ENCODE measurements at regions not wholly inside any gene's neighbourhood (a gene's known extent, or its start where the extent isn't known, plus 50 kb on each side); places are given as distances from the start of the nearest gene placed in this dataset.

- no peaks in the 10 kb centered on the region for H3K4me1 Mint-ChIP-seq
- peaks cover 0 to 1% (median 0%) of the 10 kb centered on the region in 3 donors for H3K27me3 Mint-ChIP-seq (ENCODE audit: low read depth in 3 of 3)
- no peak overlapping the region for H3K27ac Mint-ChIP-seq
- H3K36me3 Mint-ChIP-seq: no peaks in the 10 kb centered on the region
- peaks cover 15 to 43% (median 21%) of the 10 kb centered on the region in 6 donors for H3K9me3 Mint-ChIP-seq
- no peak overlapping the region for H3K4me3 Mint-ChIP-seq
- DNase-seq: no peak
These were observed 131.0 kb upstream of the ZNF91 start for GRCh38 chr19:23526302-23526701.

- DNase-seq: no peak
- Mint-ChIP-seq H3K27ac (no peak overlapping the region), H3K4me1 (no peaks in the 10 kb centered on the region), H3K27me3 (ENCODE audit: low read depth in 3 of 3) (peaks cover 0 to 1% (median 0%) of the 10 kb centered on the region in 3 donors), H3K36me3 (no peaks in the 10 kb centered on the region), H3K4me3 (no peak overlapping the region), H3K9me3 (peaks cover 12 to 45% (median 17%) of the 10 kb centered on the region in 6 donors)
These were observed 130.1 kb upstream of the ZNF91 start for GRCh38 chr19:23525276-23525852.

GRCh38 chr19:23523863-23524262 lies 128.6 kb upstream of the ZNF91 start:
- Mint-ChIP-seq H3K27me3 (ENCODE audit: low read depth in 3 of 3) (peaks cover 0 to 1% (median 0%) of the 10 kb centered on the region in 3 donors), H3K27ac (no peak overlapping the region), H3K9me3 (peaks cover 15 to 56% (median 19%) of the 10 kb centered on the region in 6 donors), H3K4me1 (no peaks in the 10 kb centered on the region), H3K4me3 (no peak overlapping the region), H3K36me3 (no peaks in the 10 kb centered on the region)
- no peak for DNase-seq

GRCh38 chr19:23522431-23522830 lies 127.2 kb upstream of the ZNF91 start:
- Mint-ChIP-seq H3K27ac (no peak overlapping the region), H3K9me3 (peaks cover 14 to 53% (median 17%) of the 10 kb centered on the region in 6 donors), H3K27me3 (ENCODE audit: low read depth in 3 of 3) (no peaks in the 10 kb centered on the region), H3K36me3 (no peaks in the 10 kb centered on the region), H3K4me1 (no peaks in the 10 kb centered on the region), H3K4me3 (no peak overlapping the region)
- DNase-seq: no peak

- H3K27me3 Mint-ChIP-seq (ENCODE audit: low read depth in 3 of 3): no peaks in the 10 kb centered on the region
- H3K36me3 Mint-ChIP-seq: no peaks in the 10 kb centered on the region
- H3K9me3 Mint-ChIP-seq: peaks cover 17 to 57% (median 21%) of the 10 kb centered on the region in 6 donors
- no peaks in the 10 kb centered on the region for H3K4me1 Mint-ChIP-seq
- no peak overlapping the region for H3K27ac Mint-ChIP-seq
- no peak for DNase-seq
- no peak overlapping the region for H3K4me3 Mint-ChIP-seq
These were observed 126.2 kb upstream of the ZNF91 start for GRCh38 chr19:23521471-23521870.

- H3K9me3 Mint-ChIP-seq: peaks cover 14 to 50% (median 17%) of the 10 kb centered on the region in 6 donors
- no peaks in the 10 kb centered on the region for H3K4me1 Mint-ChIP-seq
- H3K27ac Mint-ChIP-seq: no peak overlapping the region
- DNase-seq: no peak
- no peaks in the 10 kb centered on the region for H3K36me3 Mint-ChIP-seq
- no peaks in the 10 kb centered on the region for H3K27me3 Mint-ChIP-seq (ENCODE audit: low read depth in 3 of 3)
- no peak overlapping the region for H3K4me3 Mint-ChIP-seq
These were observed 125.2 kb upstream of the ZNF91 start for GRCh38 chr19:23520441-23520840.

GRCh38 chr19:23519031-23519430 lies 123.8 kb upstream of the ZNF91 start:
- Mint-ChIP-seq H3K27ac (no peak overlapping the region), H3K9me3 (peaks cover 13 to 56% (median 17%) of the 10 kb centered on the region in 6 donors), H3K4me1 (no peaks in the 10 kb centered on the region), H3K27me3 (ENCODE audit: low read depth in 3 of 3) (no peaks in the 10 kb centered on the region), H3K4me3 (no peak overlapping the region), H3K36me3 (no peaks in the 10 kb centered on the region)
- DNase-seq: no peak

GRCh38 chr19:23516266-23516665 lies 121.0 kb upstream of the ZNF91 start:
- H3K9me3 Mint-ChIP-seq: peaks cover 13 to 52% (median 20%) of the 10 kb centered on the region in 6 donors
- no peaks in the 10 kb centered on the region for H3K36me3 Mint-ChIP-seq
- no peak overlapping the region for H3K4me3 Mint-ChIP-seq
- no peaks in the 10 kb centered on the region for H3K4me1 Mint-ChIP-seq
- peaks cover 0 to 1% (median 0%) of the 10 kb centered on the region in 3 donors for H3K27me3 Mint-ChIP-seq (ENCODE audit: low read depth in 3 of 3)
- DNase-seq: no peak
- no peak overlapping the region for H3K27ac Mint-ChIP-seq

- Mint-ChIP-seq H3K9me3 (peaks cover 16 to 49% (median 21%) of the 10 kb centered on the region in 6 donors), H3K27me3 (ENCODE audit: low read depth in 3 of 3) (peaks cover 0 to 4% (median 0%) of the 10 kb centered on the region in 3 donors)
These were observed 120.3 kb upstream of the ZNF91 start for GRCh38 chr19:23515551-23515950.

GRCh38 chr19:23512151-23512925 lies 117.1 kb upstream of the ZNF91 start:
- Mint-ChIP-seq H3K4me3 (no peak overlapping the region), H3K27me3 (ENCODE audit: low read depth in 3 of 3) (peaks cover 0 to 4% (median 0%) of the 10 kb centered on the region in 3 donors), H3K27ac (no peak overlapping the region), H3K4me1 (no peaks in the 10 kb centered on the region), H3K9me3 (peaks cover 12 to 41% (median 20%) of the 10 kb centered on the region in 6 donors), H3K36me3 (no peaks in the 10 kb centered on the region)
- DNase-seq: no peak

More at GRCh38 chr19:23515551-23515950, 120.3 kb upstream of the ZNF91 start:
- Mint-ChIP-seq H3K36me3 (no peaks in the 10 kb centered on the region), H3K4me3 (no peak overlapping the region), H3K27ac (no peak overlapping the region), H3K4me1 (no peaks in the 10 kb centered on the region)
- no peak for DNase-seq

- Mint-ChIP-seq H3K9me3 (peaks cover 11 to 45% (median 18%) of the 10 kb centered on the region in 6 donors), H3K27ac (no peak overlapping the region), H3K36me3 (no peaks in the 10 kb centered on the region), H3K4me3 (no peak overlapping the region), H3K27me3 (ENCODE audit: low read depth in 3 of 3) (peaks cover 0 to 4% (median 0%) of the 10 kb centered on the region in 3 donors), H3K4me1 (no peaks in the 10 kb centered on the region)
- DNase-seq: no peak
These were observed 114.6 kb upstream of the ZNF91 start for GRCh38 chr19:23509686-23510450.

- H3K4me1 Mint-ChIP-seq: no peaks in the 10 kb centered on the region
- H3K4me3 Mint-ChIP-seq: no peak overlapping the region
- peaks cover 0 to 4% (median 0%) of the 10 kb centered on the region in 3 donors for H3K27me3 Mint-ChIP-seq (ENCODE audit: low read depth in 3 of 3)
These were observed 112.2 kb upstream of the ZNF91 start for GRCh38 chr19:23507446-23507845.

GRCh38 chr19:23505738-23506137 lies 110.5 kb upstream of the ZNF91 start:
- Mint-ChIP-seq H3K9me3 (peaks cover 4 to 26% (median 7%) of the 10 kb centered on the region in 6 donors), H3K27me3 (ENCODE audit: low read depth in 3 of 3) (peaks cover 0 to 1% (median 0%) of the 10 kb centered on the region in 3 donors), H3K27ac (no peak overlapping the region), H3K36me3 (no peaks in the 10 kb centered on the region), H3K4me1 (no peaks in the 10 kb centered on the region), H3K4me3 (no peak overlapping the region)
- no peak for DNase-seq

More at GRCh38 chr19:23507446-23507845, 112.2 kb upstream of the ZNF91 start:
- peaks cover 5 to 28% (median 10%) of the 10 kb centered on the region in 6 donors for H3K9me3 Mint-ChIP-seq
- no peaks in the 10 kb centered on the region for H3K36me3 Mint-ChIP-seq
- DNase-seq: no peak
- no peak overlapping the region for H3K27ac Mint-ChIP-seq

- Mint-ChIP-seq H3K36me3 (no peaks in the 10 kb centered on the region), H3K4me1 (no peaks in the 10 kb centered on the region), H3K9me3 (peaks cover 21 to 51% (median 33%) of the 10 kb centered on the region in 6 donors), H3K27ac (no peak overlapping the region), H3K4me3 (no peak overlapping the region), H3K27me3 (ENCODE audit: low read depth in 3 of 3) (peaks cover 0 to 2% (median 0%) of the 10 kb centered on the region in 3 donors)
- DNase-seq: no peak
These were observed 87.6 kb upstream of the ZNF91 start for GRCh38 chr19:23482829-23483228.
